ENCODE measurements at regions not wholly inside any gene's neighbourhood (a gene's known extent, or its start where the extent isn't known, plus 50 kb on each side); places are given as distances from the start of the nearest gene placed in this dataset.

- TF ChIP-seq GATA2 (IDR thresholded peaks at IDR 0.05; ENCODE audit: low read depth, low read length) = no peak
- TF ChIP-seq GATA3 (IDR thresholded peaks at IDR 0.05; ENCODE audit: low read depth, low read length) = no peak
Observed at GRCh38 chr16:76681296-76681695, 404.1 kb downstream of the CNTNAP4 start.
